NT2/D1 (cell line): ENCODE measurements at regions not wholly inside any gene's neighbourhood (a gene's known extent, or its start where the extent isn't known, plus 50 kb on each side); places are given as distances from the start of the nearest gene placed in this dataset.

Experiments
- DNase-seq: peaks from one replicate; pipeline ENCODE4 v3.0.0-alpha.2; 2011; ENCODE audit warnings: low read depth, low spot score
- H3K27me3 ChIP-seq: 2 replicates; pipeline ENCODE4 v1.6.0; 2011; ENCODE audit warnings: mild to moderate bottlenecking; ENCODE audit not compliant: insufficient read length, insufficient read depth
- H3K36me3 ChIP-seq: 2 replicates; pipeline ENCODE4 v1.6.1; 2011; ENCODE audit warnings: mild to moderate bottlenecking, low read length, mixed read lengths; ENCODE audit not compliant: insufficient read depth, insufficient read length
- H3K4me1 ChIP-seq: 2 replicates; pipeline ENCODE4 v1.5.1; 2011; ENCODE audit not compliant: insufficient read depth, insufficient read length
- H3K4me3 ChIP-seq: 2 replicates; pipeline ENCODE4 v1.5.1; 2011; ENCODE audit warnings: low read depth; ENCODE audit not compliant: insufficient read length
- H3K9ac ChIP-seq: 2 replicates; pipeline ENCODE4 v1.6.0; 2011; ENCODE audit warnings: low read depth; ENCODE audit not compliant: insufficient read length
- H3K9me3 ChIP-seq: 2 replicates; pipeline ENCODE4 v1.5.1; 2011; ENCODE audit warnings: mild to moderate bottlenecking, low read length; ENCODE audit not compliant: insufficient read depth
- SUZ12 ChIP-seq: IDR thresholded peaks from 2 replicates; pipeline ENCODE4 v1.6.1; 2011; ENCODE audit not compliant: insufficient read length, insufficient read depth; ENCODE audit errors: extremely low read depth
- YY1 ChIP-seq: IDR thresholded peaks from 2 replicates; pipeline ENCODE4 v1.6.1; 2011; ENCODE audit not compliant: insufficient read length, insufficient read depth
- ZNF274 ChIP-seq: IDR thresholded peaks from 2 replicates; pipeline ENCODE4 v1.6.1; 2011; ENCODE audit warnings: mild to moderate bottlenecking, low read depth, low read length

- no peaks in the 10 kb centered on the region for H3K4me1 ChIP-seq
- no peaks in the 10 kb centered on the region for H3K27me3 ChIP-seq
- no peaks in the 10 kb centered on the region for H3K36me3 ChIP-seq
- H3K9me3 ChIP-seq, result no peaks in the 10 kb centered on the region
- H3K4me3 ChIP-seq, result no peak overlapping the region
- no peak for TF ChIP-seq YY1
- no peak for TF ChIP-seq ZNF274
- no peak for TF ChIP-seq SUZ12
- DNase-seq, result no peak
- H3K9ac ChIP-seq, result no peak overlapping the region
These were observed 273.0 kb upstream of the USP15 start for GRCh38 chr12:61987173-61987572.

GRCh38 chr12:61991661-61992060 lies 268.5 kb upstream of the USP15 start:
- Histone ChIP-seq H3K4me1 (no peaks in the 10 kb centered on the region), H3K27me3 (no peaks in the 10 kb centered on the region), H3K36me3 (no peaks in the 10 kb centered on the region), H3K9ac (no peak overlapping the region), H3K9me3 (no peaks in the 10 kb centered on the region), H3K4me3 (no peak overlapping the region)
- no peak for TF ChIP-seq SUZ12
- TF ChIP-seq ZNF274, result no peak
- no peak for TF ChIP-seq YY1
- no peak for DNase-seq

GRCh38 chr12:61993734-61994345 lies 266.4 kb upstream of the USP15 start:
- H3K4me1 ChIP-seq, result no peaks in the 10 kb centered on the region
- H3K9ac ChIP-seq, result no peak overlapping the region
- H3K9me3 ChIP-seq, result no peaks in the 10 kb centered on the region
- TF ChIP-seq SUZ12 (no peak), YY1 (no peak), ZNF274 (no peak)
- H3K4me3 ChIP-seq, result no peak overlapping the region
- no peaks in the 10 kb centered on the region for H3K36me3 ChIP-seq
- peak; percentile 44 for DNase-seq
- H3K27me3 ChIP-seq, result no peaks in the 10 kb centered on the region

- no peaks in the 10 kb centered on the region for H3K4me1 ChIP-seq
- no peak overlapping the region for H3K4me3 ChIP-seq
- no peaks in the 10 kb centered on the region for H3K36me3 ChIP-seq
- H3K27me3 ChIP-seq, result no peaks in the 10 kb centered on the region
- TF ChIP-seq YY1 (no peak), ZNF274 (no peak), SUZ12 (no peak)
- no peak for DNase-seq
- no peaks in the 10 kb centered on the region for H3K9me3 ChIP-seq
- H3K9ac ChIP-seq, result no peak overlapping the region
These were observed 263.5 kb upstream of the USP15 start for GRCh38 chr12:61996717-61997116.

GRCh38 chr12:61998791-61999190 lies 261.4 kb upstream of the USP15 start:
- H3K27me3 ChIP-seq, result no peaks in the 10 kb centered on the region
- no peak overlapping the region for H3K4me3 ChIP-seq
- no peak overlapping the region for H3K9ac ChIP-seq
- TF ChIP-seq SUZ12, result no peak
- TF ChIP-seq ZNF274, result no peak
- TF ChIP-seq YY1, result no peak
- H3K36me3 ChIP-seq, result no peaks in the 10 kb centered on the region
- no peak for DNase-seq
- no peaks in the 10 kb centered on the region for H3K4me1 ChIP-seq
- no peaks in the 10 kb centered on the region for H3K9me3 ChIP-seq

- Histone ChIP-seq H3K36me3 (no peaks in the 10 kb centered on the region), H3K27me3 (no peaks in the 10 kb centered on the region), H3K9ac (no peak overlapping the region), H3K4me3 (no peak overlapping the region), H3K9me3 (no peaks in the 10 kb centered on the region), H3K4me1 (no peaks in the 10 kb centered on the region)
- no peak for TF ChIP-seq YY1
- no peak for TF ChIP-seq ZNF274
- no peak for TF ChIP-seq SUZ12
- no peak for DNase-seq
These were observed 260.9 kb upstream of the USP15 start for GRCh38 chr12:61999311-61999710.

GRCh38 chr12:62001424-62001823 lies 258.8 kb upstream of the USP15 start:
- TF ChIP-seq ZNF274 (no peak), SUZ12 (no peak), YY1 (no peak)
- no peaks in the 10 kb centered on the region for H3K9me3 ChIP-seq
- H3K4me1 ChIP-seq, result no peaks in the 10 kb centered on the region
- DNase-seq, result no peak
- no peaks in the 10 kb centered on the region for H3K36me3 ChIP-seq
- H3K9ac ChIP-seq, result no peak overlapping the region
- no peak overlapping the region for H3K4me3 ChIP-seq
- no peaks in the 10 kb centered on the region for H3K27me3 ChIP-seq
